ENCODE measurements at regions not wholly inside any gene's neighbourhood (a gene's known extent, or its start where the extent isn't known, plus 50 kb on each side); places are given as distances from the start of the nearest gene placed in this dataset.

- no peak for DNase-seq (ENCODE audit: insufficient read length)
- TF ChIP-seq POLR2A (IDR thresholded peaks at IDR 0.05; ENCODE audit: low read depth, low read length) (no peak), POLR2AphosphoS5 (IDR thresholded peaks at IDR 0.05; ENCODE audit: low read depth, low read length) (no peak), TAF1 (IDR thresholded peaks at IDR 0.05; ENCODE audit: borderline replicate concordance, low read depth, low read length) (no peak)
- FAIRE-seq: no peak
These were observed 790.4 kb upstream of the GALNTL6 start for GRCh38 chr4:171022824-171023230.

- no peak for FAIRE-seq
- no peak for TF ChIP-seq POLR2AphosphoS5 (IDR thresholded peaks at IDR 0.05; ENCODE audit: low read depth, low read length)
- no peak for TF ChIP-seq TAF1 (IDR thresholded peaks at IDR 0.05; ENCODE audit: borderline replicate concordance, low read depth, low read length)
- TF ChIP-seq POLR2A (IDR thresholded peaks at IDR 0.05; ENCODE audit: low read depth, low read length): no peak
- DNase-seq (ENCODE audit: insufficient read length): no peak
These were observed 795.6 kb upstream of the GALNTL6 start for GRCh38 chr4:171017593-171017992.

- DNase-seq (ENCODE audit: insufficient read length) (no peak), FAIRE-seq (no peak)
- TF ChIP-seq POLR2A (IDR thresholded peaks at IDR 0.05; ENCODE audit: low read depth, low read length) (no peak), TAF1 (IDR thresholded peaks at IDR 0.05; ENCODE audit: borderline replicate concordance, low read depth, low read length) (no peak), POLR2AphosphoS5 (IDR thresholded peaks at IDR 0.05; ENCODE audit: low read depth, low read length) (no peak)
These were observed 797.1 kb upstream of the GALNTL6 start for GRCh38 chr4:171016145-171016544.

GRCh38 chr4:171015441-171015840 lies 797.8 kb upstream of the GALNTL6 start:
- DNase-seq (ENCODE audit: insufficient read length) (no peak), FAIRE-seq (no peak)
- TF ChIP-seq POLR2AphosphoS5 (IDR thresholded peaks at IDR 0.05; ENCODE audit: low read depth, low read length) (no peak), TAF1 (IDR thresholded peaks at IDR 0.05; ENCODE audit: borderline replicate concordance, low read depth, low read length) (no peak), POLR2A (IDR thresholded peaks at IDR 0.05; ENCODE audit: low read depth, low read length) (no peak)

- no peak for FAIRE-seq
- no peak for DNase-seq (ENCODE audit: insufficient read length)
- no peak for TF ChIP-seq POLR2AphosphoS5 (IDR thresholded peaks at IDR 0.05; ENCODE audit: low read depth, low read length)
These were observed 805.4 kb upstream of the GALNTL6 start for GRCh38 chr4:171007618-171008390.

- TF ChIP-seq POLR2A (IDR thresholded peaks at IDR 0.05; ENCODE audit: low read depth, low read length): no peak
- TF ChIP-seq TAF1 (IDR thresholded peaks at IDR 0.05; ENCODE audit: borderline replicate concordance, low read depth, low read length): no peak
- TF ChIP-seq POLR2AphosphoS5 (IDR thresholded peaks at IDR 0.05; ENCODE audit: low read depth, low read length): no peak
- FAIRE-seq: no peak
- no peak for DNase-seq (ENCODE audit: insufficient read length)
These were observed 811.0 kb upstream of the GALNTL6 start for GRCh38 chr4:171002246-171002645.

GRCh38 chr4:170990989-170991589 lies 822.1 kb upstream of the GALNTL6 start:
- FAIRE-seq (no peak), DNase-seq (ENCODE audit: insufficient read length) (no peak)
- TF ChIP-seq POLR2A (IDR thresholded peaks at IDR 0.05; ENCODE audit: low read depth, low read length) (no peak), POLR2AphosphoS5 (IDR thresholded peaks at IDR 0.05; ENCODE audit: low read depth, low read length) (no peak), TAF1 (IDR thresholded peaks at IDR 0.05; ENCODE audit: borderline replicate concordance, low read depth, low read length) (no peak)

GRCh38 chr4:170988446-170988845 lies 824.8 kb upstream of the GALNTL6 start:
- no peak for TF ChIP-seq POLR2A (IDR thresholded peaks at IDR 0.05; ENCODE audit: low read depth, low read length)
- TF ChIP-seq POLR2AphosphoS5 (IDR thresholded peaks at IDR 0.05; ENCODE audit: low read depth, low read length): no peak
- TF ChIP-seq TAF1 (IDR thresholded peaks at IDR 0.05; ENCODE audit: borderline replicate concordance, low read depth, low read length): no peak
- FAIRE-seq: no peak

GRCh38 chr4:170979736-170980135 lies 833.5 kb upstream of the GALNTL6 start:
- TF ChIP-seq POLR2AphosphoS5 (IDR thresholded peaks at IDR 0.05; ENCODE audit: low read depth, low read length): no peak
- TF ChIP-seq TAF1 (IDR thresholded peaks at IDR 0.05; ENCODE audit: borderline replicate concordance, low read depth, low read length): no peak
- TF ChIP-seq POLR2A (IDR thresholded peaks at IDR 0.05; ENCODE audit: low read depth, low read length): no peak
- FAIRE-seq (no peak), DNase-seq (ENCODE audit: insufficient read length) (no peak)

More at GRCh38 chr4:170988446-170988845, 824.8 kb upstream of the GALNTL6 start:
- DNase-seq (ENCODE audit: insufficient read length): no peak

GRCh38 chr4:170978990-170979389 lies 834.2 kb upstream of the GALNTL6 start:
- no peak for FAIRE-seq
- no peak for TF ChIP-seq TAF1 (IDR thresholded peaks at IDR 0.05; ENCODE audit: borderline replicate concordance, low read depth, low read length)
- no peak for TF ChIP-seq POLR2A (IDR thresholded peaks at IDR 0.05; ENCODE audit: low read depth, low read length)
- no peak for TF ChIP-seq POLR2AphosphoS5 (IDR thresholded peaks at IDR 0.05; ENCODE audit: low read depth, low read length)
- DNase-seq (ENCODE audit: insufficient read length): no peak

GRCh38 chr4:170949084-170949483 lies 859.3 kb upstream of the AADAT start:
- DNase-seq (ENCODE audit: insufficient read length) (no peak), FAIRE-seq (no peak)
- TF ChIP-seq TAF1 (IDR thresholded peaks at IDR 0.05; ENCODE audit: borderline replicate concordance, low read depth, low read length) (no peak), POLR2AphosphoS5 (IDR thresholded peaks at IDR 0.05; ENCODE audit: low read depth, low read length) (no peak), POLR2A (IDR thresholded peaks at IDR 0.05; ENCODE audit: low read depth, low read length) (no peak)
